Chondrocyte (in vitro differentiated cells): ENCODE measurements at regions not wholly inside any gene's neighbourhood (a gene's known extent, or its start where the extent isn't known, plus 50 kb on each side); places are given as distances from the start of the nearest gene placed in this dataset.

ENCODE experiments used
- DNase-seq: peaks from one replicate; pipeline ENCODE4 v3.0.0; 2021; ENCODE audit warnings: mixed read lengths, low spot score
- H3K27ac Mint-ChIP-seq: one replicate; pipeline ENCODE4 v1.8.0; 2021; ENCODE audit warnings: mild to moderate bottlenecking, moderate library complexity, mixed read lengths; ENCODE audit not compliant: unreplicated experiment
- H3K27me3 Mint-ChIP-seq: 2 replicates; pipeline ENCODE4 v1.8.0; 2021; ENCODE audit warnings: low read depth, mixed read lengths
- H3K36me3 Mint-ChIP-seq: 2 replicates; pipeline ENCODE4 v1.8.0; 2021; ENCODE audit warnings: low read depth, mixed read lengths
- H3K4me1 Mint-ChIP-seq: 2 replicates; pipeline ENCODE4 v1.8.0; 2021; ENCODE audit warnings: low read depth, mild to moderate bottlenecking, mixed read lengths
- H3K4me3 Mint-ChIP-seq: one replicate; pipeline ENCODE4 v1.8.0; 2021; ENCODE audit warnings: mild to moderate bottlenecking, moderate library complexity, mixed read lengths; ENCODE audit not compliant: unreplicated experiment
- H3K9me3 Mint-ChIP-seq: 2 replicates; pipeline ENCODE4 v1.8.0; 2021; ENCODE audit warnings: low read depth, mixed read lengths
- CTCF ChIP-seq: fragments of 200-600 bp; sonication (generic); IDR thresholded peaks from 2 replicates; pipeline ENCODE4 v1.5.0; 2021; ENCODE audit warnings: antibody characterized with exemption, mild to moderate bottlenecking, moderate library complexity

- no peaks in the 10 kb centered on the region for H3K27me3 Mint-ChIP-seq
- H3K36me3 Mint-ChIP-seq = peaks cover 2% of the 10 kb centered on the region
- H3K9me3 Mint-ChIP-seq = peaks cover 40% of the 10 kb centered on the region
Observed at GRCh38 chrY:11022734-11023133, 1495.1 kb downstream of the TSPY10 start.

DNA sequence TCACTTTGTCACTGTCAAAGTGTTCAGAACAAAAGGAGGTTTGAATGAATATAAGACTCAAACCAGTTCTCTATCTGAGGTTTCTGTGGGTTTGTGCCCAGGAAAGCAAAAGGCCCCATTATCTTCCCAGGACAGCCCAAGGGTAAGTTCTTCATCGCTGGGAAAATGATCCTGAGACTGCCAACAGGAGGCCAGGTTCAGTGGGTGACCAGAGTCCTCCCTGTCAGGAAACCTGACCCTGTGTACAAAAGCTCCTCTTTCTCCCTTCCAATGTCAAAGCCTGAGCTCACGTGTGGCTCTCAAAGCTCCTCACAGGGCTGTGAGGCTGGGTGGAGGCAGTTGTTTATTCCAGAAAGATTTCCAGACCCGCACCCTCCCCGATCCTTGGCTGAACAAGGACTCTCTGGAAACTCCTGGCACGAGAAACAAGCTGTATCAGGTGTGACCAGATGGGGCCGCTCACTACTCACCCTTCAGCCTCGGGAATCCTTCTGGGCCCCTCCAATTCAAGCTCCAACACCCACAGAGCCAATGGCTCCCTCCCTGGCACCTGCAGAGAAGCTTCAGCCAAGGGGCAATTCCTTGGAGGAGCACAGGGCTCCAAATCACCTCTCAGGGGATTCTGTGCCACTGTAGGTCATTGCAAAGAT is 1516.7 kb downstream of the TSPY10 start:
- DNase-seq = no peak
- peaks cover 12% of the 10 kb centered on the region for H3K9me3 Mint-ChIP-seq
- TF ChIP-seq CTCF = no peak
- no peak overlapping the region for H3K27ac Mint-ChIP-seq
- no peaks in the 10 kb centered on the region for H3K27me3 Mint-ChIP-seq
- H3K36me3 Mint-ChIP-seq = peaks cover 3% of the 10 kb centered on the region
- H3K4me1 Mint-ChIP-seq = no peaks in the 10 kb centered on the region
- no peak overlapping the region for H3K4me3 Mint-ChIP-seq

More at GRCh38 chrY:11022734-11023133, 1495.1 kb downstream of the TSPY10 start:
- Mint-ChIP-seq H3K4me3 (no peak overlapping the region), H3K27ac (no peak overlapping the region), H3K4me1 (no peaks in the 10 kb centered on the region)
- DNase-seq = no peak
- TF ChIP-seq CTCF = no peak

- no peaks in the 10 kb centered on the region for H3K4me1 Mint-ChIP-seq
- no peak overlapping the region for H3K4me3 Mint-ChIP-seq
Observed at GRCh38 chrY:11063486-11063885, 1535.8 kb downstream of the TSPY10 start.

GRCh38 chrY:11063960-11064359 is 1536.3 kb downstream of the TSPY10 start:
- no peaks in the 10 kb centered on the region for H3K36me3 Mint-ChIP-seq
- no peak overlapping the region for H3K4me3 Mint-ChIP-seq
- no peak overlapping the region for H3K27ac Mint-ChIP-seq
- TF ChIP-seq CTCF = no peak
- no peaks in the 10 kb centered on the region for H3K9me3 Mint-ChIP-seq
- no peaks in the 10 kb centered on the region for H3K4me1 Mint-ChIP-seq
- DNase-seq = no peak
- no peaks in the 10 kb centered on the region for H3K27me3 Mint-ChIP-seq

More at GRCh38 chrY:11063486-11063885, 1535.8 kb downstream of the TSPY10 start:
- no peak for TF ChIP-seq CTCF
- no peaks in the 10 kb centered on the region for H3K9me3 Mint-ChIP-seq
- H3K36me3 Mint-ChIP-seq = no peaks in the 10 kb centered on the region
- H3K27ac Mint-ChIP-seq = no peak overlapping the region
- H3K27me3 Mint-ChIP-seq = no peaks in the 10 kb centered on the region
- no peak for DNase-seq

GRCh38 chrY:11064376-11064775 is 1536.7 kb downstream of the TSPY10 start:
- Mint-ChIP-seq H3K27me3 (no peaks in the 10 kb centered on the region), H3K4me3 (no peak overlapping the region), H3K27ac (no peak overlapping the region), H3K36me3 (no peaks in the 10 kb centered on the region), H3K4me1 (no peaks in the 10 kb centered on the region), H3K9me3 (no peaks in the 10 kb centered on the region)
- no peak for TF ChIP-seq CTCF
- no peak for DNase-seq
